HG03575 (cell line): ENCODE measurements at regions not wholly inside any gene's neighbourhood (a gene's known extent, or its start where the extent isn't known, plus 50 kb on each side); places are given as distances from the start of the nearest gene placed in this dataset.
"Not testable (repeated sequence)": the region's sequence is repeated elsewhere in the genome, so short reads cannot be mapped to it uniquely, and the experiment has no call there.

Source experiments
- ATAC-seq: cut with Tn5 transposase; IDR thresholded peaks from one replicate; pipeline ENCODE4 v1.9.1; 2021; ENCODE audit not compliant: unreplicated experiment, insufficient number of reproducible peaks, low FRiP score; ENCODE audit errors: extremely low read depth

DNA sequence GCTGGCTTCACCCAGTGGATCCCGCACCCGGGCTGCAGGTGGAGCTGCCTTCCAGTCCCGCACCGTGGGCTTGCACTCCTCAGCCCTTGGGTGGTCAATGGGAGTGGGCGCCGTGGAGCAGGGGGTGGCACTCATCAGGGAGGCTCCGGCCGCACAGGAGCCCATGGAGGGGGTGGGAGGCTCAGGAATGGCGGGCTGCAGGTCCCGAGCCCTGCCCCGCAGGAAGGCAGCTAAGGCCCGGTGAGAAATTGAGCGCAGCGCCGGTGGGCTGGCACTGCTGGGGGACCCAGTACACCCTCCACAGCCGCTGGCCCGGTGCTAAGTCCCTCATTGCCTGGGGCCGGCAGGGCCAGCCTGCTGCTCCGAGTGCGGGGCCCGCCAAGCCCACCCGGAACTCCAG is 209.9 kb downstream of the UTRN start:
- not testable (repeated sequence) for ATAC-seq

DNA sequence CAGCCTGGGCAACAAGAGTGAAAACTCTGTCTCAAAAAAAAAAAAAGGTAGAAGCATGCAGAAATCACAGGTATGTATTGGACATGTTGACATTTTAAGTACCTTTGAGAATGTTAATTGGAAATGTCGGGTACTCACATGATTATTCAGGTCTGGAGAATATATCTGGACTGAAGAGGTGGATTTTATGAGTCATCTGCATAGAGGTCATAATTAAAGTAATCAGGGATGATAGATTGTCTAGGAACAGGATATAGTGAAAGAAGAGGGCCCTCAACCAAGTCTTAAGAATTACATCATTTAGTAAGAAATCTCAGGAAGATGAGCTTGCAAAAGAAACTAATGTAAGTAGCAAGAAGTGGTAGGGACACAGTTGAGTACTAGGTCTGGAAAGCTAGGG is 212.5 kb downstream of the UTRN start:
- ATAC-seq = no peak

DNA sequence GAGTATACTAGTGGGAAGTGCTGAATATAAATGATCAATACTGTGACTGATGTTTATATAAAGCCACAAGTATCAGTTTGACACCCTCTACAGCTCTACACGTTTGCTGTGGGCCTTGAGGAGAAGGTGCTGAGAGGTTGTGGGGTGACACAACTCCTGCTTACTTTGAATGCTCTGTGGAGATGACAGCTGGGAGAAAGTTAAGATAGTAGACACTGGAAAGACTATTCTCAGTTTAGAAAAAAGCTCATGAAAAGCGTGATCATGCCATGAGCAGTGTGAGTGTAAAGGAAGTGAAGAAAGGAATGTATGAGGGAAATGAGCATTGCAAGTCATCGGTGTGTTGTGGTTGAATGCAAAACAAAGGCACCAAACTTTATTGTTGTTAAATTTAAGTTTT is 215.8 kb downstream of the UTRN start:
- no peak for ATAC-seq

DNA sequence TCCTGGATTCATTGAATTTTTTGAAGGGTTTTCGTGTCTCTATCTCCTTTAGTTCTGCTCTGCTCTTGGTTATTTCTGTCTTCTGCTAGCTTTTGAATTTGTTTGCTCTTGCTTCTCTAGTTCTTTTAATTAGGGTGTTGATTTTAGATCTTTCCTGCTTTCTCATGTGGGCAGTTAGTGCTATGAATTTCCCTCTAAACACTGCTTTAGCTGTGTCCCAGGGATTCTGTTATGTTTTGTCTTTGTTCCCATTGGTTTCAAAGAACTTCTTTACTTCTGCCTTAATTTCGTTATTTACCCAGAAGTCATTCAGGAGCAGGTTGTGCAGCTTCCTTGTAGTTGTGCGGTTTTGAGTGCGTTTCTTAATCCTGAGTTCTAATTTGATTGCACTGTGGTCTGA is 220.1 kb downstream of the UTRN start:
- not testable (repeated sequence) for ATAC-seq

DNA sequence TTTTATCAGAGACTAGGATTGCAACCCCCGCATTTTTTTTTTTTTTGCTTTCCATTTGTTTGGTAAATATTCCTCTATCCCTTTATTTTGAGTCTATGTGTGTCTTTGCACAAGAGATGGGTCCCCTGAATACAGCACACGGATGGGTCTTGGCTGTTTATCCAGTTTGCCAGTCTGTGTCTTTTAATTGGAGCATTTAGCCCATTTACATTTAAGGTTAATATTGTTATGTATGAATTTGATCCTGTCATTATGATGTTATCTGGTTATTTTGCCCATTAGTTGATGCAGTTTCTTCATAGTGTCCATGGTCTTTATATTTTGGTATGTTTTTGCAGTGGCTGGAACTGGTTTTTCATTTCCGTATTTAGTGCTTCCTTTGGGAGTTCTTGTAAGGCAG is 220.9 kb downstream of the UTRN start:
- not testable (repeated sequence) for ATAC-seq

DNA sequence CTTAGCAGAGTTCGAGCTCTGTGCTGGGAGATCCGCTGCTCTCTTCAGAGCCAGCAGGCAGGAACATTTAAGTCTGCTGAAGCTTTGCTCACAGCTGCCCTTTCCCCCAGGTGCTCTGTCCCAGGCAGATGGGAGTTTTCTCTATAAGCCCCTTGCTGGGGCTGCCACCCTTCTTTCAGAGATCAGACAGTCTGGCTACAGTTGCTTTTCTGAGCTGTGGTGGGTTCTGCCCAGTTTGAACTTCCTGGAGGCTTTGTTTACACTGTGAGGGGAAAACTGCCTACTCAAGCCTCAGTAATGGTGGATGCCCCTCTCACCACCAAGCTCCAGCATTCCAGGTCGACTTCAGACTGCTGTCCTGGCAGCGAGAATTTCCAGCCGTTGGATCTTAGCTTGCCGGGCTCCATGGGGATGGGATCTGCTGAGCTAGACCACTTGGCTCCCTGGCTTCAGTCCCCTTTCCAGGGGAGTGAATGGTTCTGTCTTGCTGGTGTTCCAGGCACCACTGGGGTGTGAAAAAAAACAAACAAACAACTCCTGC is 222.7 kb downstream of the UTRN start:
- ATAC-seq = not testable (repeated sequence)

DNA sequence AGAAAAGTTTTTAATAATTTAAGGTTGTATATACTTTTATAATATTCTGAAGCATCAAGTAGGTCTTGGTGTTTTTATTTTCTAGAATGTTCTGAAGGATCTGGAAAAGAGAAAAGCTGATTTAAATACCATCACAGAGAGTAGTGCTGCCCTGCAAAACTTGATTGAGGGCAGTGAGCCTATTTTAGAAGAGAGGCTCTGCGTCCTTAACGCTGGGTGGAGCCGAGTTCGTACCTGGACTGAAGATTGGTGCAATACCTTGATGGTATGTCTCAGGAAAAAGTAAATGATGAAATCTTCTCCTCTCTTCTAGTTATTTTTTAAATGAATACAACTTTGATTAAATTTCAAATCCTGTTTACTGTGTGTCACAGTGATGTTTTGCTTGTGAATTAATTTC is 225.7 kb downstream of the UTRN start:
- ATAC-seq = no peak

DNA sequence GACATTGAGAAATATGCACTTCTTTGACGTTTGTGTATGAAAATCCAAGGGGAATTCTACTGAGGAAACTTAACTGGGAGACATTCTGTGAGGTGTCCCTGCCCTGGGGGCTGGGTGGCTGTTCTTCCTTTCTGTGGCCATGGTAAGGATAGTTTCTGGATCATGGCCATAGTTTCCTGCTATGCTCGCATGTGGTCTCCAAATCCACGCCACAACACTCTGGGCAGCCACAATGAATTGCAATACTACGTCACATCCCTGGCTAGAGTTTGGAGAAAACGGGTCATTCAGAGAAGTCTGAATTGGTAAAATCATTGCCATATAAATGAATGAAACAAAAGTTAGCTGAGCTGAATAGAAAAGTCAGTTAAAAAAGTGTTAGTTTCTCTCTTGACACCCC is 230.6 kb downstream of the UTRN start:
- no peak for ATAC-seq

DNA sequence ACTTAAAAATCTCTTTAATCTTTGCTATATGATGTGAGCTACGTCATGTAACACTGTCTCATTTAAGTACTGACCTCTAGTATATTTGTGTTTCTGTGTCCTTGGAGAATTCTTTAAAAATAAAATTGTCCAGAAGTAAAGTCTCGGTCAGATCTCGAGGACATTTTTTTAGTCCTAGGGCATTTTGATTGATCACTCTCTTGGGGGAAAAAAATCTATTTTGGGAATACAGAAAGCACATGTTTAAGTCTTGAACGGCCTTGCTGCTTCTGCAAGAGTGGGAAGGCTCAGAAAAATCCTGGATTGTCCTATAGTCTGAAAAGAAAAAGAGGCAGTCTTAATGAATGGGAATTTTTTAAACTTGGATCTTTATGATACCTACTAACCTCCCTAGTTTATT is 234.3 kb downstream of the UTRN start:
- no peak for ATAC-seq

DNA sequence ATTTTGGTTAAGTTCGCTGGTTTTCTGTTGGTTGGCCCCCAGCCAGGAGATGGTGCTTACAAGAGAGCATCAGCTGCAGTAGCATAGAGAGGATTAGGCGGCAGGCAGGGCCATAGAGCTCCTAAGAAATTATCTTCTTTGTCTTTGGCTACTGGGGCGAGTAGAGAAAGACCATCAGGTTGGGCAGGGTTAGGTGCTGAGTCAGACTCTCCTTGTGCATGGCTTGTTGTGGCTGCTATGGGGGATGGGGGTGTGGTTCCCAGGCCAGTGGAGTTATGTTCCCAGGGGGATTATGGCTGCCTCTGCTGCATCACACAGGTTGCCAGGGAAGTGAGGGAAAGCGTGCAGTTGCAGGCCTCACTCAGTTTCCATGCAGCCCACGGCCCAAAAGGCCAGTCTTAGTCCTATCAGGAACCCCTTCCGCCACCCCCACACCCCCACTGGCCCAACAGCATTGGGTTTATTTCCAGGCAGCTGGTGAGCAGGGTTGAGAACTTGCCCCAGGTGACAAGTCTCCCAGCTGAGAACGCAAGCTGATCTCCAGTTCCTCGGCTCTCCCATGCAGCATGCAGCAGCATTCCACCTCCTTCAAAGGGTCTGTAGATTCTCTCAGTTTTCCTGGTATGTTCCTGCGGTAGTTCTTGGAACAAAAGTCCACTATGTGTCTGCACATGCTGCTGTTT is 243.7 kb downstream of the UTRN start:
- ATAC-seq = no peak

DNA sequence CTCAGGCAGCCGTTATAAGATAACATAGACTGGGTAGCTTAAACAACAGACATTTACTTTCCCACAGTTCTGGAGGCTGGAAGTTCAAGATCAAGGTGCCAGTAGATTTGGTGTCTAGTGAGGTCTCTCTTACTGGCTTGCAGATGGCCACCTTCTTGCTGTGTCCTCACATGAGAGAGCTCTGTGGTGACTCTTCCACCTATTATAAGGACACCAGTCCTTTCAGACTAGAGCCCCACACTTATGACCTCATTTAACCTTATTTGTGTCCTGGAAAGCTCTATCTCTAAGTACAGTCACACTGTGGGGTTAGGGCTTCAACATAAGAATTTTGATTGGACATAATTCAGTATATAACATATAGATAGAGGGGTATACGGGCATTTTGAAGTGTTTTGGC is 245.0 kb downstream of the UTRN start:
- ATAC-seq = no peak

DNA sequence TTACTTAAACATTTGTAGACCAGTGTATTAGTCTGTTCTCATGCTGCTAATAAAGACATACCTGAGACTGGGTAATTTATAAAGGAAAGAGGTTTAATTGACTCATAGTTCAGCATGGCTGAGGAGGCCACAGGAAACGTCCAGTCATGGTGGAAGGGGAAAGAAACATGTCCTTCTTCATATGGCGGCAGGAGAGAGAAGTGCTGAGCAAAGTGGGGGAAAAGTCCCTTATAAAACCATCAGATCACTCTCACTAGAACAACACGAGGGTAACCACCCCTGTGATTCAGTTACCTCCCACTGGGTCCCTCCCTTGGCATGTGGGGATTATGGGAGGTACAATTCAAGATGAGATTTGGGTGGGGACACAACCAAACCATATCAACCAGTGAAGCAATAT is 247.1 kb downstream of the UTRN start:
- not testable (repeated sequence) for ATAC-seq

DNA sequence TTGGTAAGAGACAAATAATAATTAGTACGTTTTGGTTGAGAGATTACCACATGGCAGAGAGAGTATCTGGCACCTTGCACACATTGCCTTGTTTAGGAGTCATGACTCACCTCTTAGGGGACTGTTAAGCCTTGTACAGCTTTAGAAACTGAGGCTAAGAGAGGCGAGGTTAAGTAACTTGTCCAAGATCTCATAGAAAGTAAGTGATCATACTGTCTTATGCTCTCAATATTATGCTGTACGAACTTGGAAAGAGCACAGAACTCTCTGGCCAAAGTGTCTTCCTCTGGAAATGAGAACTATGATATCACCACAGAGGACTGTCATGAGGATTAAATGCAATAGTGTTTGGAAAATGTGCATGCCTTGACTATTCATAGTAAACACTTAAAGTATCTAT is 249.0 kb downstream of the UTRN start:
- no peak for ATAC-seq

DNA sequence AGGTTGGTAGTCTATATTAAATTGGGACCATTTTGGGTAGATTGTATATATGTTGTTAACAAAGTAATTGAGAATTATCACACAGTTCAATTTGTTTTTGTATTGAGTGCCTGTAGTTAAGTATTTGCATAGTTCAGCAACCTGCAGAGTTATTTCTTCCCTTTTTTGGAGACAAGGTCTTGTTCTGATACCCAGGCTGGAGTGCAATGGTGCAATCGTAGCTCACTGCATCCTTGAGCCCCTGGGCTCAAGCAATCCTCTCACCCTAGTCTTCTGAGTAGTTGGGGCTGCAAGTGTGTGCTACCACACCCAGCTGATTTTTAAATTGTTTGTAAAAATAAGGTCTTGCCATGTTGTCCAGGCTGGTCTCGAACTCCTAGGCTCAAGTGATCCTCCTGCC is 250.5 kb downstream of the UTRN start:
- ATAC-seq = no peak

DNA sequence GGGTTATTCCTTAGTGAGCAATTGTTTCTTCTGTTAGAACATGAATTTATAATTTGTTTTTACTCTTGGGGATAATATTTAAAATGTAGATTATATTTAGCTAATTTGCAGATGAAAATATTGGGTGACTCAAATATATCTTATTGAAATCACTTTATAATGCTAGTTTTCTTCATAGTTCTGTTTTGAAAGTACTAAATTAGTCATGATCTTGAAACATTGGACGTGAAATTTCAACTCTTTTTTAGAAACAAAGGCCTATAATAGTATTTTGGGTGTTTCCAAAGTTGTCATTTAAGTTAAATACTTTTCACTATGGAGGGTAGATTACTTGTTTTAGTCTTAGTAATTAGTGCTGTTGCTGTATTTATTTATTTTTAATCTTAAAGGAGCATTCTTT is 250.9 kb downstream of the UTRN start:
- no peak for ATAC-seq

DNA sequence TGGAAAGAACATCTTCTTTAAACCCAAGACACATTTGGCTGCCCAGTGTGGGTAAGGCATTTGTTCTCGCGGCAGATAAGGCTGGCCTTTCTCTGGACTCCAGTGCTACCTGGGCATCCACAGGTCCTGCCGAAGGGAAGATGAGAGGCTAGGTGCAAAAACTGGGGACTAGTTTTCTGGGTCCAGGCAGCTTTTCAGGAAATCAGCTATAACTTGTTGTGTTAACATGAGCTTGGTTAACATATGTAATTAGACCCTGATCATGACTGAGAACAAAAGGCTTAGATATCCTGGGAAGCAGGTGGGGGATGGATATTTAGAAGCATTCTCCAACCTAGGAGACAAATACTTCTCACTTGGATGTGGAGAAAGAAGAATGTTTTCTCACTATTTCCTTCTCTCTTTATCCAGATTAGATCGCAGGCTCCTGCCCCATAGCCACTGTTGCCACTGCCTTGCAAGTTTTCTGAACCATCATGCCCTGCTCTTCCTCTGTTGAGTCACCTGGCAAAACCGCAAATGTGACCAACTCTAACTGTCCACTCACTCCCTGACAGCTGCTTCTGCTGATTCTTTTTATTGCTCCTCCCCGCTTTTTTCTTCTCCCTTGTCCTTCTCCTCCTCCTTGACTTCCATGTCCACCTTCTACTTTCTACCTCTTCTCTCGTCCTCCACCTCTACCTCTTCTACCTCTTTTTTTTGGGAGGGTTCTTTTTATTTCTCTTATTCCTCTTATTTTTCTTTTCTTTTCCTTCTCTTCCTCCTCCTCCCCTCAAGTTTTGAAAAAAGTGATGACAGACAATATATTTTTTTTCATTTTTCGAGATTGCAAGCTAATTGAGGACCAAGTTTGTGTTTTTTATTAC is 258.1 kb downstream of the UTRN start:
- ATAC-seq = no peak

DNA sequence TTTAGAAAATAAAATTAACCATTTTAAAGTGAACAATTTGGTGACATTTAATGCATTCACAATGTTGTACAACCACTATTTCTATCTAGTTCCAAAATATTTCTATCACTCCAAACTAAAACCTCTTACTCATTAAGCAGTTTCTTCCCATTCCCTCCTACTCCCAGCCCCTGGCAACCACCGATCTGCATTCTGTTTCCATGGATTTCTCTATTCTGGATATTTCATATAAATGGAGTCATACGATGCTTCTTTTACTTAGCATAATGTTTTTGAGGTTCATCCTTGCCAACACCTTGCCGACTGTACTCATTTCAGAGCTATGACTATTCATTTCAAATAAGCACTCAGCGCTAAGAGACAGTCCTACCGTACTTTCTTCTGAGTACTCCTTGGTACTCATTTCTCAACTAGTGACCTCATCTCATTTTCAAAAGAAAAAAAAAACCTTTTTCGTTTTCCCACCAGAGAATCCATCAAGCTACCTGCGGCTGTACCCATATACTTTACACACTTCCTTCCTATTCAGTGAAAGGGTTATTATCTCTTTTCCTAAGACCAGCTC is 259.2 kb downstream of the UTRN start:
- no peak for ATAC-seq

DNA sequence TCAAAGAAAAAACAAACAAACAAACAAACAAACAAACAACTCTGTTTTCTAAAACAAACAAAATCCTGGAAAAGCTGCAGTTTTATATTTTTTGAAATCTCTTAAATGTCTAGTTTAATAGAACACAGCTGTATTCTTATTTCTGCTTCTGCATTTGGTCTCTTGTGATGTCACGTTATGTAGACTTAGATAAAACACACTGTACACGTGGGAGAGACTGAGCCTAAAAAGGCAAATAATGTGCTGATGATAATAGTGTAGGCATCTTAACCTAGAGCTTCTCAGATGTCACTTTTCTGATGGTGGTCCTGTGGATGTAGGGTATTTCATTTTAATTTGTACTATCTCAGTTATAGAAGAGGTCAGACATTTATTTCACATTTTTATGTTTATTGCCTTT is 261.7 kb downstream of the UTRN start:
- ATAC-seq = no peak

DNA sequence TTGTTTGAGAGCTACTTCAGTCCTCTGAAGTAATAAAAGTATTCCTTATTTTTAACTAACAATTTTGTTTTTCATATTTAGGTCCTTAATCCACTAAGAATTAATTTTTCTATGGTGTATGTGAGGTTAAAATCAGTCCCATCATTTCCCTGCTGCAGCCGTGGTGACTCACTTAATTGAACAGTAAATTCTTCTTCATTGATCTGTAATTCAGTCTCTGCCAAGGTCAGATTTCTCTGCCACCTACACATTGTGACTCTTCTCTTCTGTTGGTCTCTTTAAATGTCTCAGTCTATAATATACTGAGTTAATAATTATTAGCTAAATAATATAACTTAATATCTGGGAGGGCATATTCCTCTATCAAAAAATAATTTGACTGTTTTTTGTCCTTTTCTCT is 262.3 kb downstream of the UTRN start:
- no peak for ATAC-seq

DNA sequence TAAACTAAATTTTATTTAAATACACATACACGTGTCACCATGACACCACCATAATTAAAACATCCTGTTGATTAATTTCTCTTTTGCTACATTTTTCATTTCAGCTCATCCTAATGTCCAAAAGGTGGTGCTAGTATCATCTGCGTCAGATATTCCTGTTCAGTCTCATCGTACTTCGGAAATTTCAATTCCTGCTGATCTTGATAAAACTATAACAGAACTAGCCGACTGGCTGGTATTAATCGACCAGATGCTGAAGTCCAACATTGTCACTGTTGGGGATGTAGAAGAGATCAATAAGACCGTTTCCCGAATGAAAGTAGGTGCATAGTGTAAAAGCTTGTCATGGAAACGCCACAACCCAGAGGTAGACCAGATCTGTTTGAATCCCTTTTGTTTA is 263.4 kb downstream of the UTRN start:
- ATAC-seq = no peak
